SU-DHL-6 (cell line): ENCODE measurements at regions not wholly inside any gene's neighbourhood (a gene's known extent, or its start where the extent isn't known, plus 50 kb on each side); places are given as distances from the start of the nearest gene placed in this dataset.

Source experiments
- H2AFZ ChIP-seq: fragments of 200-600 bp; sonication (generic); 2 replicates; pipeline ENCODE4 v1.6.1; 2014; ENCODE audit warnings: low read depth, mild to moderate bottlenecking, moderate library complexity, mixed read lengths, antibody characterized with exemption, low read length; ENCODE audit not compliant: severe bottlenecking
- H3F3A ChIP-seq: fragments of 200-600 bp; shearing (Covaris generic); 2 replicates; pipeline ENCODE4 v1.6.0; 2016; ENCODE audit warnings: antibody characterized with exemption, mild to moderate bottlenecking; ENCODE audit not compliant: insufficient read depth
- H3K27ac ChIP-seq: fragments of 200-600 bp; sonication (generic); 2 replicates; pipeline ENCODE4 v1.5.1; 2016; ENCODE audit warnings: low read depth, mild to moderate bottlenecking, low read length, moderate library complexity, mixed read lengths
- H3K27me3 ChIP-seq: fragments of 200-600 bp; sonication (generic), shearing (Covaris generic); 2 replicates; pipeline ENCODE4 v1.6.0; 2014; ENCODE audit warnings: mild to moderate bottlenecking, low read length
- H3K36me3 ChIP-seq: fragments of 200-600 bp; sonication (generic); 2 replicates; pipeline ENCODE4 v1.6.1; 2014; ENCODE audit warnings: mild to moderate bottlenecking, low read length, mixed read lengths
- H3K4me2 ChIP-seq: fragments of 300-600, 200-600 bp; shearing (Covaris generic), sonication (generic); 2 replicates; pipeline ENCODE4 v1.6.0; 2014; ENCODE audit warnings: low read length, low read depth, mild to moderate bottlenecking; ENCODE audit not compliant: poor library complexity, severe bottlenecking
- H3K4me3 ChIP-seq: fragments of 200-600 bp; sonication (generic); 2 replicates; pipeline ENCODE4 v1.5.1; 2014; ENCODE audit warnings: antibody characterized with exemption, low read length, mild to moderate bottlenecking, mixed read lengths; ENCODE audit not compliant: insufficient read depth, poor library complexity, severe bottlenecking
- H3K79me2 ChIP-seq: fragments of 200-600 bp; sonication (generic); 2 replicates; pipeline ENCODE4 v1.6.1; 2014; ENCODE audit warnings: mild to moderate bottlenecking, low read length, moderate library complexity; ENCODE audit not compliant: insufficient read depth
- H3K9ac ChIP-seq: fragments of 200-600 bp; sonication (generic); 2 replicates; pipeline ENCODE4 v1.7.0; 2014; ENCODE audit warnings: mild to moderate bottlenecking, low read length
- H3K9me2 ChIP-seq: fragments of 200-600 bp; sonication (generic); replicated peaks from 2 replicates; pipeline ENCODE4 v1.6.1; 2014; ENCODE audit warnings: low read length; ENCODE audit not compliant: insufficient read depth
- H3K9me3 ChIP-seq: fragments of 200-600 bp; sonication (generic); 2 replicates; pipeline ENCODE4 v1.6.1; 2014; ENCODE audit warnings: low read length, mixed read lengths; ENCODE audit not compliant: insufficient read depth
- H4K20me1 ChIP-seq: fragments of 200-600 bp; sonication (generic); 2 replicates; pipeline ENCODE4 v1.6.1; 2014; ENCODE audit warnings: low read depth, mild to moderate bottlenecking, antibody characterized with exemption, low read length, moderate library complexity, mixed read lengths
- EZH2phosphoT487 ChIP-seq: fragments of 200-600 bp; sonication (generic), shearing (Covaris generic); conservative IDR thresholded peaks from 2 replicates; pipeline ENCODE4 v1.6.1; 2018; ENCODE audit warnings: mild to moderate bottlenecking, antibody characterized with exemption, low read length, moderate library complexity, mixed read lengths
- TF ChIP-seq, protein P1 (sequence below): fragments of 200-600 bp; sonication (generic); IDR thresholded peaks from one replicate; pipeline ENCODE4 v1.5.1; 2017; ENCODE audit warnings: antibody characterized with exemption, mild to moderate bottlenecking, low read length, moderate library complexity; ENCODE audit not compliant: insufficient read depth, poor library complexity, severe bottlenecking

GRCh38 chr9:107727086-107727780 is 237.7 kb upstream of the KLF4 start:
- H2AFZ ChIP-seq: no peak overlapping the region
- H3K9me3 ChIP-seq: no peaks in the 10 kb centered on the region
- no peaks in the 10 kb centered on the region for H3K79me2 ChIP-seq
- H3F3A ChIP-seq: no peaks in the 10 kb centered on the region
- no peak overlapping the region for H3K9ac ChIP-seq
- no peak overlapping the region for H3K4me3 ChIP-seq
- H3K27me3 ChIP-seq: no peaks in the 10 kb centered on the region
- H4K20me1 ChIP-seq: no peaks in the 10 kb centered on the region
- no peak overlapping the region for H3K4me2 ChIP-seq
- H3K36me3 ChIP-seq: no peaks in the 10 kb centered on the region
- no peak overlapping the region for H3K27ac ChIP-seq
- H3K9me2 ChIP-seq: no peaks in the 10 kb centered on the region
- TF ChIP-seq, protein P1, sequence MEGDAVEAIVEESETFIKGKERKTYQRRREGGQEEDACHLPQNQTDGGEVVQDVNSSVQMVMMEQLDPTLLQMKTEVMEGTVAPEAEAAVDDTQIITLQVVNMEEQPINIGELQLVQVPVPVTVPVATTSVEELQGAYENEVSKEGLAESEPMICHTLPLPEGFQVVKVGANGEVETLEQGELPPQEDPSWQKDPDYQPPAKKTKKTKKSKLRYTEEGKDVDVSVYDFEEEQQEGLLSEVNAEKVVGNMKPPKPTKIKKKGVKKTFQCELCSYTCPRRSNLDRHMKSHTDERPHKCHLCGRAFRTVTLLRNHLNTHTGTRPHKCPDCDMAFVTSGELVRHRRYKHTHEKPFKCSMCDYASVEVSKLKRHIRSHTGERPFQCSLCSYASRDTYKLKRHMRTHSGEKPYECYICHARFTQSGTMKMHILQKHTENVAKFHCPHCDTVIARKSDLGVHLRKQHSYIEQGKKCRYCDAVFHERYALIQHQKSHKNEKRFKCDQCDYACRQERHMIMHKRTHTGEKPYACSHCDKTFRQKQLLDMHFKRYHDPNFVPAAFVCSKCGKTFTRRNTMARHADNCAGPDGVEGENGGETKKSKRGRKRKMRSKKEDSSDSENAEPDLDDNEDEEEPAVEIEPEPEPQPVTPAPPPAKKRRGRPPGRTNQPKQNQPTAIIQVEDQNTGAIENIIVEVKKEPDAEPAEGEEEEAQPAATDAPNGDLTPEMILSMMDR: no peak
- TF ChIP-seq EZH2phosphoT487: no peak

DNA sequence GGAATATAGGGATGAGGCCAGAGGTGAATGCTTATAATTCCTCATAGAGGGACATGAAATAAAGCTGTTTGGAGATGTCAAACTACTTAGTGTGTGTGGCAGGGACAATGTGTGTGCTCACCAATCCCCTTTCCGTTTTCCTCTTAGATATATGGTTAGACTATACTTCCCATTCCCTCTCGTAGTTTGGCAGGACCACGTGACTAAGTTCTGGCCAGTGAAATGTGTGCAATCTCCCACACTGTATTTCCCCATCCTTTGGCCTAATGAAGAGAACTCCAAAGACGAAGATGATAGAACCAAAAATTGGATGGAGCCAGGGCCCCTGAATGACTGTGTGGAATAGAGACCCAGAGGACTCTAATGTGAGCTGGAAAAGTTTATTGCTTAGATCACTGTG is 233.4 kb upstream of the KLF4 start:
- no peak overlapping the region for H2AFZ ChIP-seq
- H3K9ac ChIP-seq: no peak overlapping the region
- H3K9me2 ChIP-seq: no peaks in the 10 kb centered on the region
- H3K27ac ChIP-seq: no peak overlapping the region
- H3F3A ChIP-seq: no peaks in the 10 kb centered on the region
- no peaks in the 10 kb centered on the region for H3K9me3 ChIP-seq
- no peak overlapping the region for H3K4me3 ChIP-seq
- H3K4me2 ChIP-seq: no peak overlapping the region
- no peaks in the 10 kb centered on the region for H3K27me3 ChIP-seq
- H4K20me1 ChIP-seq: no peaks in the 10 kb centered on the region
- no peaks in the 10 kb centered on the region for H3K79me2 ChIP-seq
- no peak for TF ChIP-seq EZH2phosphoT487
- TF ChIP-seq, protein P1: no peak
- no peaks in the 10 kb centered on the region for H3K36me3 ChIP-seq

- no peak overlapping the region for H3K4me3 ChIP-seq
- no peaks in the 10 kb centered on the region for H3K27me3 ChIP-seq
- H3K9me2 ChIP-seq: no peaks in the 10 kb centered on the region
- no peak for TF ChIP-seq EZH2phosphoT487
- TF ChIP-seq, protein P1: no peak
- no peak overlapping the region for H3K27ac ChIP-seq
- no peaks in the 10 kb centered on the region for H3K79me2 ChIP-seq
- no peak overlapping the region for H2AFZ ChIP-seq
- H3K9ac ChIP-seq: no peak overlapping the region
- no peaks in the 10 kb centered on the region for H3K36me3 ChIP-seq
- H3F3A ChIP-seq: no peaks in the 10 kb centered on the region
- no peaks in the 10 kb centered on the region for H4K20me1 ChIP-seq
- no peaks in the 10 kb centered on the region for H3K9me3 ChIP-seq
- no peak overlapping the region for H3K4me2 ChIP-seq
Measured at GRCh38 chr9:107721705-107722245, 232.2 kb upstream of the KLF4 start.
